Right atrium auricular region (tissue), 2 donors: ENCODE measurements at regions not wholly inside any gene's neighbourhood (a gene's known extent, or its start where the extent isn't known, plus 50 kb on each side); places are given as distances from the start of the nearest gene placed in this dataset.

Experiments used
- DNase-seq: peaks from one replicate; pipeline ENCODE4 v3.0.0-alpha.2; 2019; ENCODE audit warnings: low spot score
- H3K27ac ChIP-seq, 2 donors: fragments of 200-600 bp; sonication (generic); 1 replicate in 1 of 2; 2 replicates in 1 of 2; pipeline ENCODE4 v1.5.1; 2016 to 2019
- H3K27me3 ChIP-seq, 2 donors: fragments of 200-600 bp; sonication (generic); one replicate each; pipeline versions ENCODE4 v1.5.1 to v1.6.0; 2017 to 2019
- H3K36me3 ChIP-seq: fragments of 200-600 bp; sonication (generic); one replicate; pipeline ENCODE4 v1.5.1; 2016
- H3K4me1 ChIP-seq, 2 donors: fragments of 200-600 bp; sonication (generic); one replicate each; pipeline versions ENCODE4 v1.5.1 to v1.6.0; 2017 to 2019
- H3K4me3 ChIP-seq, 2 donors: fragments of 200-600 bp; sonication (generic); 1 replicate in 1 of 2; 2 replicates in 1 of 2; pipeline ENCODE4 v1.5.1; 2017 to 2019; ENCODE audit warnings: mild to moderate bottlenecking in 1 of 2, moderate library complexity in 1 of 2
- H3K9me3 ChIP-seq, 2 donors: fragments of 200-600 bp; sonication (generic); one replicate each; pipeline ENCODE4 v1.5.1; 2019
- CTCF ChIP-seq, 2 donors: fragments of 200-600 bp; sonication (generic); IDR thresholded peaks; one replicate each; pipeline ENCODE4 v1.5.1; 2019; ENCODE audit warnings: antibody characterized with exemption in 2 of 2

DNA sequence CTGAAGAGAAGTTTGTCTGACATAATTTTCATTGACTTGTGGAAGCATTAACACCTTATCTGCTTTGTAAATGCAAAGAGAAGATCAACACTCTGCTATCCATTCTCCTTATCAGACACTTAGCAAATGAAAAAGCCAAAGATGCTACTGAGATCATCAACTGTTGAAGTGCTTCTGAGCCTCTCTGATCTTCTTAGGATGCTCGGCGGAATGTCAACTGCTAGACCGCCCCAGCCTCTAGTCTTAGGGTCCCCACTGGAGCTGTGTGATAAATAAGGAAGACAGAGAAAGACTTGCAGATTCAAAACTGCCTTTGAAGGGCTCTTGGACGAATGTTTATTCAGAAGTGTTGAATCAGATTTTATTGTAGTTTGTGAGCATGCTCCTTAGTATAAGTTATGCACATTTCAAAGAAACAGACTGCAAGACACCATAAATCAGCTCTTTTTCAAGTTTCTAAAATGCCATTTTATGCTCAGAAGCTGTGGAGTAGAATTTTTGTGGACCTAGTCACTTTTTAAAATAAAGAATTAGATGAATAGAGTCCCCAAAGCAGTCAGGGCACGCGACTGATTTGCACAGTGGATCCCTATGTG lies 197.9 kb downstream of the DIRAS2 start:
- no peaks in the 10 kb centered on the region for H3K27me3 ChIP-seq
- no peak for TF ChIP-seq CTCF (IDR thresholded peaks at IDR 0.05)

DNA sequence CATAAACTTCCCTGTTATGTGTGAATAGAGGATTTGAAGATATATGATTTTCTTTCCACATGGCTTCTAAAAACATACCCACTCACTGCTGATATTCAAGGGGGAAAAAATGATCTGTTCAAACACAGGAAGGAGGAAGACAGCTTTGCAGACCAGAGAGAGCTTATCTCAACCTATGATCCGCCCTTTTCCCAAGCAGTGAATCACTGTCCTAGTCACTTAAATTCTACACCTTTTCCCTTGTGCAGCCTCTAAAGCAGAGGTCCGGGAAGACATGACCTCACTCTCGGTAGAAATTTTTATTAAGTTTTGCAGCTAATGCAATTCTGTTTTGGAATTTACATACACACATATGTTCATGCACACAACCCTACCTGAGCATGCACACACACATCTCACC lies 197.2 kb downstream of the DIRAS2 start:
- Histone ChIP-seq H3K27ac (no peak overlapping the region), H3K27me3 (no peaks in the 10 kb centered on the region), H3K4me3 (no peak overlapping the region), H3K36me3 (no peaks in the 10 kb centered on the region), H3K4me1 (no peaks in the 10 kb centered on the region), H3K9me3 (no peaks in the 10 kb centered on the region)
- DNase-seq = no peak
- TF ChIP-seq CTCF (IDR thresholded peaks at IDR 0.05) = no peak

More for the DNA sequence above, 197.9 kb downstream of the DIRAS2 start:
- no peaks in the 10 kb centered on the region for H3K36me3 ChIP-seq
- H3K27ac ChIP-seq = no peak overlapping the region
- H3K9me3 ChIP-seq = no peaks in the 10 kb centered on the region
- no peak for DNase-seq
- H3K4me1 ChIP-seq = no peaks in the 10 kb centered on the region
- H3K4me3 ChIP-seq = no peak overlapping the region

- Histone ChIP-seq H3K9me3 (no peaks in the 10 kb centered on the region), H3K4me1 (no peaks in the 10 kb centered on the region), H3K36me3 (no peaks in the 10 kb centered on the region), H3K4me3 (no peak overlapping the region), H3K27ac (no peak overlapping the region), H3K27me3 (no peaks in the 10 kb centered on the region)
- TF ChIP-seq CTCF (IDR thresholded peaks at IDR 0.05) = no peak
- no peak for DNase-seq
Measured at GRCh38 chr9:90446200-90446948, 196.2 kb downstream of the DIRAS2 start.

- Histone ChIP-seq H3K36me3 (no peaks in the 10 kb centered on the region), H3K27ac (no peak overlapping the region), H3K27me3 (no peaks in the 10 kb centered on the region), H3K4me3 (no peak overlapping the region), H3K9me3 (no peaks in the 10 kb centered on the region), H3K4me1 (no peaks in the 10 kb centered on the region)
- no peak for TF ChIP-seq CTCF (IDR thresholded peaks at IDR 0.05)
- no peak for DNase-seq
Measured at GRCh38 chr9:90447773-90448172, 194.9 kb downstream of the DIRAS2 start.

DNA sequence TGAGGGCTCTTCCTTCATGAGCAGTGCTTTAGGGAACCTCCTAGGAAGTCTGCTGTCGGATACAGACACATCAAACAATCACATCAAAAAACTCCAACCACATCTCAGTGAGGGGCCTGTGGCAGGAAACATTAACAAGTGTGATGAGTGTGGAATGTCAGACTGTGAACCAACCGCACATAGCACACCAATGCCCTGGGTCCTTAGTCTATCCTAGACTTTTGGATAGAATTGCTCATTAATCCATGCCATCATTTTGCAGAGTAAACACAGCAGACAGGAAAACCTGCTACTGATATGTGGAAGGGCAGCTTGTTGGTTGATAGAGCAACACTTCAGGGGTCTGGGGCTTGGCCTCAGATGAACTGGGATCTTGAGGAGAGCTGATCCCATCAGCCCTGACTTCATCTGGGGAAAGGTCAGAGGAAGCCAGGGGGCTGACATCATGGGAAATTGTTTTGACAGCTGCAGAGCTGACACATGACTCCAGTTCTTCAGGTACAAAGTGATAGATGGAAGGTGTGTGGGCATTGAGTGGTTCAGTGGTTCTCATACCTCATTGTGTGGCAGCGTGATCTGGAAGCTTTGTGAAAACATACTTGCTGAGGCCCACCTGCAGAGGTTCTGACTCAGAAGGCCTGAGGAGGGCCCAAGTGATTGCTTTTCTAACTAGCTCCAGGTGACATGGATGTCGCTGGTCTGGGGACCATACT lies 193.3 kb downstream of the DIRAS2 start:
- no peak for DNase-seq
- TF ChIP-seq CTCF (IDR thresholded peaks at IDR 0.05) = no peak
- Histone ChIP-seq H3K36me3 (no peaks in the 10 kb centered on the region), H3K9me3 (no peaks in the 10 kb centered on the region), H3K4me1 (no peaks in the 10 kb centered on the region), H3K4me3 (no peak overlapping the region), H3K27ac (no peak overlapping the region), H3K27me3 (no peaks in the 10 kb centered on the region)
